ENCODE measurements at regions not wholly inside any gene's neighbourhood (a gene's known extent, or its start where the extent isn't known, plus 50 kb on each side); places are given as distances from the start of the nearest gene placed in this dataset.
"Not testable (repeated sequence)": the region's sequence is repeated elsewhere in the genome, so short reads cannot be mapped to it uniquely, and the experiment has no call there.

DNA sequence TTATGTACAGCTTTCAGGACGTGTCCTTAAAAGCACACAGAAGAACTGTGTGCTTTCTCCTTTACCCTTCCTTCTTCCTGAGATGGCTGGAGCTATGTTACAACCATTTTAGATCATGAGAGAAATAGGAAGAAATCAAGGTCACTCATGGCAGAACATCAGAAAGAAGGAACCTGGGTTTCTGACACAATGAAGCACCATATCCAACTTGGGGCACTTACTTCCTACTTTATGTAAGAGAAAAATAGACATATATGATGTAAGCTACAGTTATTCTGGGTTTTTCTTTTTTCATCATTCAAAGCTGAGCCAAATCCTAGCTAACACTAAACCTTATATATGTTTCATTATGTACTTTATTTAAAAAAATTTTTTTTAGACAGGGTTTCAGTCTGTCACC is 79.5 kb downstream of the FAM161A start:
- DNase-seq (ENCODE audit: low read depth in 2 of 2): no peak

DNA sequence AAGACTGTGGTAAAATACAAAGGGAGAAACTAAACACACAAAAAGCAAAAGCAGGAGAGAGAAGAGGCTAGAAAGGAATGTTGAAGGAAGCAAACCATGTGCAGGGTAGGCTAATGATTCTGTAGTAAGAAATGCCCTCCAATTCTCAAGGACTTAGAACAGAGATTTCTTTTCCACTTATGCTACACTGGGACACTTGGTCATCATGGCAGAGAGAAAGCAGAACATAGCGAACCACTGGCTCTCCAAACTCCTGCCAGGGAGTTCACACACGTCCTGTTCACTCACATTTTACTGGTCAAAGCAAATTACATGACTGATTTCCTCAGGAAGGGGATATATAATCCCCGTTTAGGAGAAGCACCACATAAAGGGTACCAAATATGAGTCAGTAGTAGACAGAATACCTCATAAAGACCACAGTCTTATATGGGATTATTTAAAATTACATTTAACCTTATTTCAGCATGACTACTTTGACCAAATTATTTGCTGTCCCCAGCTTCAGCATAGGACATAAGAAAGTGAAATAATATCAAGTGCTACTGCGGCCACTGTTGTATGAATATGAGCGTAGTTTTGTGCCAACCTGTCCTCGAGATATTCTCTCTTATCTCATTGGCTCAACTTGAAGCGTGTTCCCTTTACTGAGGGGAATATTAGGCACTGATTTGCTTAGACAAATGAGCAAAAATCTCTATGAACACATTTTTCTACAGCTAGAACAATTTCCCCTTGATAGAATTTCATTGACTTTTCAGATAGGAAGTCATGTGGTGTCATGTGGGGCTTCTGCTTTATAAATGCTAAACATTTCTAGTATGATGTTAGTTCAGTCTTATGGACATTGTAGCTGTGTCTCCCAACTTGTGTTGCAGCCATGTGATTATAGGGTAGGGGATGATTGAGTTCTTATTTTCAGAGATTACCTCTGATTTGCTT is 81.7 kb downstream of the FAM161A start:
- no peak for DNase-seq (ENCODE audit: low read depth in 2 of 2)

DNA sequence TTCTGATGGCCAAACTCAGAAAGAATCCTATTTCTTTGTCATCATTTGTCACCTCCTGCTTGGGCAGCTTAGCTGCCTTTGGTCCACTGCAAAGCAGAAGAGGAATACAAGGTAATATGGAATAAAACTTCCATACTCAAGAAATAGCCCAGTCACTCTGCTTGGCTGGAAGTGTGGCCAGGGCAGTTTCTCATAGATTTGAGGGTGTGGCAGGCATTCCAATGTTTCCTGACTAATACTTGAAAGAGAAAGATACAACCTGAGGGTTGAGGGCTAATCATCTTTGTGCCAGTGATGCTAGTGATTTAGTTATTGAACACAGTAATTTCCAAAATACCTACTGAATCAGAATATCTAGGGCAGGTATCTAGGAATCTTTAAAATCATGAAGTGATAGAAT is 83.1 kb downstream of the FAM161A start:
- no peak for DNase-seq (ENCODE audit: low read depth in 2 of 2)

DNA sequence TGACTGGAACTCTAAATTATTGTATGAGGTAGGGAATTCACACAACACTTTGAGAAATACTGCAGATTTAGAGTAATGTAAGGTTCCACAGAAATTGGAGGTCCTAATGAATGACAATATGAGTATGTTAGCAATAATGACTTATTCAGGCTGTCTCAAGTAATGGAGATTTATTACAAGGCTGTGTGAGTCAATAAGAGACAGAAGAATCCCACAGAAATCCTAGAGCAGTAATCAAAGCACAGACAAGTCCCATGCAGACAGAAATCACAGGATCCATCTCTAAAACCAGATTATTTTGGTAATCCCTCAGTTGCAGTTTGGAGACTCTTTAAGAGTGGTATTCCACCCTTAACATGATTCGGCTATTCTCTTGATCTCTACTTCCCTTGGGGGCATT is 83.6 kb downstream of the FAM161A start:
- DNase-seq (ENCODE audit: low read depth in 2 of 2): no peak

DNA sequence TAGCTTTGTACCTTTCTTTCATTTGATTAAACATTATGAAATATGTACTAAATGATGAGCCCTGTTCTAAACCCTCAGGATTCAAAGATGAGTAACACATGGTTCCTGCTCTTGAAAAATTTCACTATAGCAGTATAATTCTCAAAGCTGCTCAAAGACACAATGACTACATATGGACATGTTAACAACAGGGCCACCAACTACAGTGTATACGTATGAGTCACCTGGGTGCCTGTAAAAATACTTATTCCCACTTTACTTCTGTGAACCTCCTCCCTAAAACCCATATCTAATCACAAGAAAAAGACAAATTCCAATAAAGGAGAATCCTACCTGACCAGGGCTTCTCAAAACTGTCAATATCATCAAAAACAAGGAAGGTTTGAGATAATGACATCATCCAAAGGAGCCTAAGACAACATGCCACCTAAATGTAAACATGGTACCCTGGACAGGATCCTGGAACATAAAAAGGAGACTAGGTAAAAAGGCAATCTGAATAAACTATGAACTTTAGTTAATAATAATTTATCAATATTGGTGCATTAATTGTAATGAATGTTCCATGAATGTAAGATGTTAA is 84.7 kb downstream of the FAM161A start:
- DNase-seq (ENCODE audit: low read depth in 2 of 2): no peak

DNA sequence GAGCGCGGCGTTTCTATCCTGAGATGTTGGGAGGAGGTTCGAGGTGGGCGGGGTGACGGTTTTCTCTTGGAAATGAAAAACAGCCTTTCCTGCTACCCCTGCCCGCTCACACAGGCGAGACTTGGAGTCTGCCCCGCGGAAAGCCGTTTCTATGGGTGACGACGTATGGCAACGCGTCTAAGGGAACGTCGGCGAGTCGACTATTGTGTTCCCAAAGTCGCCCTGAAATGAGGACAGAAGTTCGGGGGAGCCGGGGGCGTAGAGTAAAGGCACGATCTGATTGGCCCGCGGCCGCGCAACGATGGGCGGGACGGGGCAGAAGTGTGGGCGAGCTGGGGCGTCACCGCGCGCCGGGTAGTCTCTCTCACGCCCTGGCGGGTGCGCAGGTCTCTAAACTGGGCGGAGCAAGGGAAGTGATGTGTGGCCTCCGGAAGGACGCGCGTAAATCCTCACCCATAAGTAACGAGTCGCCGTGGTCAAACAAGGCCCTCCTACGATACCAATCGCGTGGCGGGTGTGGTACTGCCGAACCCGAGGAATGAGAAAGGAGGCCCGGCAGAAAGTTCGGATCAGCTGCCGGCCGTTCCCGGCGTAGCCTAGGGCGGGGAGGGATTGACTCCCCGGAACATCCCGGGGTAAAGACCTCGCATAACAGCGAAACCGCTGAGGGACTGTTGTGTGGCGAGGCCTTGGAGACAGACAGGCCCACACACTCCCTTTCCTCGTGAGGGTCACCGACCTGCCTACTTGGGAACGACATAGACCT is 89.6 kb downstream of the FAM161A start:
- DNase-seq (ENCODE audit: low read depth in 2 of 2): peak; percentile 98

DNA sequence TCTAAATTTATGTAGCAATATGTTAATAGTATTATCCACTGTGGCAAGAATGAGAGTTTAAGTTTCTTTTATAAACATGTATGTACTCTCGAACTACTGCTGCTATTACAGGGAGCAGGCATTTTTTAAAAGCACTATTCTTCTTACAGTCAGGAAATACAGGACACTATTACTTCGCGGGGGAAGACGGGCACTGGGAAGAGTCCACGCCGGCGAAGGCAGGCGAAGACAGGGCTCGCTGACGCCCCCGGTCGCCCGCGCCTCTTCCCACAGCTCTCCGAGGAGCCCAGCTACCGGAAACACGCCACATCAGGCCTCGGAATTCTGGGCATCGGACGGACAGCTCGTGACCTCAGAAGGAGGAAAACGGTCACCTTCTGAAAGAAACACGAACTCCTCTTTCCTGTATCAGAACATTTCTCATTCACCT is 90.2 kb downstream of the FAM161A start:
- DNase-seq (ENCODE audit: low read depth in 2 of 2): peak in 1 of 2 donors; percentile 81

DNA sequence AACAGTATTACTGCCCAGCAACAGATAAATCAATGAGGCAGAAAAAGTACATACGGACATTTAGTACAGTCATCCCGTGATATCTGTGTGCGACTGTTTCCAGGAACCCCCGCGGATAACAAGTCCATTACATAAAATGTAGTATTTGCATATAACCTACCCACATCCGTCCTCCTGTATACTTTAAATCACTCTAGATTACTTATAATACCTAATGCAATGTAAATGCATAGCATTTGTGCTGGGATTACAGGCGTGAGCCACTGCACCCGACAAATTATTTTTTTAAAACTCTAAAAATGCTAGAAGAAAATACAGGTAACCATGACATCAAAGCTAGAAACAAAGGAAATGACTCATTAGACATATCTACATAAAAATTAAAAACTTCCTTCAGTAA is 91.6 kb downstream of the FAM161A start:
- no peak for DNase-seq (ENCODE audit: low read depth in 2 of 2)

DNA sequence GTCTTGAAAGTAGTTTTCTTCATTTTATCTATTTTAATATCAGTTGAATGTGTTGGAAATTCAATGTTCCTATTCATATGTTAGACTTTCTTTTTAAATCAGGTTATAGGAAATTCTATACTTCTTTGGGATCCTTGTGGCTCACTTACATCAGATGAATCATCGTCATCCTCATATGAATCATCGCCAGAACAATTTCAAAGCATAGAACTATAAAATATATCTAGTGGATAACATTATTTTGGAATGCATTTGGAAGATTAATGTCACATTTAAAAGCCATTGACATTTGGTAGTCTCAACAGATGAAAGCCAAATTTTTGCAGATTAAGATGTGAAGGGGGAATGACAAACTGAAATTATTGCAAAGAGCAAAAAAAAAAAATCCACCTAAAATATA is 94.1 kb downstream of the FAM161A start:
- peak in 1 of 2 donors; percentile 43 for DNase-seq (ENCODE audit: low read depth in 2 of 2)

DNA sequence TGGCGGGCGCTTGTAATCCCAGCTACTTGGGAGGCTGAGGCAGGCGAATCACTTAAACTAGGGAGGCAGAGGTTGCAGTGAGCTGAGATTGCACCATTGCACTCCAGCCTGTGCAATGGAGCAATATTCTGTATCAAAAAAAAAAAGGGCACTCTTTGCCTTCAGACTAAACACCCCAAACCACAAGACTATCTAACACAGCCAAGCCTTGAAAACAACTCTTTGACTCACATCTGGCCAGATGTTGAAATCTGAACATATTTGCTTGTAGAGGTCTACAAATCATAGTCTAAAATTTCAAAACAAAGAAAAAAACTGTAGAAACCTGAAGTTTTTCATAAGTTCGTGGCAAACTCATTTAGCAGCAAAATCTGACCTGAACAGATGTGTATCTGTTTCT is 94.9 kb downstream of the FAM161A start:
- no peak for DNase-seq (ENCODE audit: low read depth in 2 of 2)

DNA sequence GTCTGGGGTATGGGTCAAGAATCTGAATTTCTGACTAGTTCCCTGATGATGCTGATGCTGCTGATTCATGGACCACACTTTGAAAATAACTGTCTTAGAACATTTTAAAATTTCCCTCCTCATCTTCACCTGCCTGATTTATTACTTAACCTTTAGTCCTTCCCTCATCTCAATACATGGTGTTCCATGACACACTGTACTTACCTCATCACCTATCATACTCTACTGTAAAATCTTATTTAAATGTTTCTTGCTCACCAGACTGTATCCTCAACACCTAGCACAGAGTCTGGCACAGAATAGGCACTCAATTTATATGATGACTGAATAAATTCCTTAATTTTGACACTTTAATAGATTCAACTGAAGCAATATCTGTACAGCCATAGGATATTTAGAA is 95.7 kb downstream of the FAM161A start:
- DNase-seq (ENCODE audit: low read depth in 2 of 2): no peak

DNA sequence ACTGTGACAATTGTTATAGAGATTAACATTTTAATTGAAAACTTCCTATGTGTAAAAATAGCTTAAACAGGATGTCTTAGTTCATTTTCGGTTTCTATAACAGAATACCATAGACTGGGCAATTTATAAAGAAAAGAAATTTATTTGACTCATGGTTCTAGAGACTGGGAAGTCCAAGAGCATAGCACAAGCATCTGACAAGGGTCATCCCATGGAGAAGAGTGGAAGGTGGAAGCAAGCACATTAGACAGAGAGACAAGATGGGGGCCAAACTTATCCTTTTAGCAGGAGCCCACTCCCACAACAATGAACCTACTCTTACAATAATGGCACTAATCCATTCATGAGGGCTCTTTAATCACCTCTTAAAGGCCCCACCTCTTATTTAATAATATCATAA is 100.3 kb downstream of the FAM161A start:
- no peak for DNase-seq (ENCODE audit: low read depth in 2 of 2)

DNA sequence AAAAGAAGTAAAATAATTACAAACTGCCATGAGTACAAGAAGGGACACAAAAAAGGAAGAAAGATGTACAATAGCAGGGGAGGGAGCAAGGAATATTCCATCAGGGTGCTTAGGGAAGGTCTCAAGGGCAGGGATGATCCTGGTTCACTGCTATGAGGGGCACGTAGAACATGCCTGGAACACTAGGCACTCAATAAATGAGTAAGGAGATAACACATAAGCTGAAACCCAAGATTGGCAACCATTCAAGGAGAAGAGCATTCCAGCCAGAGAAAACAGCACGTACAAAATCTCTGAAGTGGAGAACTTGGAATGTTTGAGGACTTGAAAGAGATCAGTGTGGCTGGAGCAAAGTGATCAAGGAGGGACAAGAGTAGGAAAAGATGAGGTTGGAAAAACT is 103.2 kb downstream of the FAM161A start:
- DNase-seq (ENCODE audit: low read depth in 2 of 2): no peak

DNA sequence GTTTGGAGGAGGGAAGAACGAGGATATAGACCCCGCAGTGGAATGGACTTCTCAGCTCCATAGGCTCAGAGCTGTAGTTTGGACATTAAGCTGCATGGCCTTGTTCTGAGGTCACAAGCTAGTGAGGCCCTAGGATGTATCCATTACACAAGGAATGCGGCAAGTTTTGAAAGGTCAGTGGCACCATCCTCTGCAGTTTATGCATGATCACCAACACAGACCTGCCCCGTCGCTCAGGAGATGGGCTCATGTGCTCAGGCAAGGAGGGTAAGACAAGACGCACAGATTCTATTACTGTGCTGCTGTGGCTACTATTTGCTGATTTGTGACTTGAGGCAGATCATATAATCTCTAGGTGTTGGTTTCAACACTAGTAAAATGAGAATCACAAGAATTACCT is 110.9 kb downstream of the FAM161A start:
- no peak for DNase-seq (ENCODE audit: low read depth in 2 of 2)

DNA sequence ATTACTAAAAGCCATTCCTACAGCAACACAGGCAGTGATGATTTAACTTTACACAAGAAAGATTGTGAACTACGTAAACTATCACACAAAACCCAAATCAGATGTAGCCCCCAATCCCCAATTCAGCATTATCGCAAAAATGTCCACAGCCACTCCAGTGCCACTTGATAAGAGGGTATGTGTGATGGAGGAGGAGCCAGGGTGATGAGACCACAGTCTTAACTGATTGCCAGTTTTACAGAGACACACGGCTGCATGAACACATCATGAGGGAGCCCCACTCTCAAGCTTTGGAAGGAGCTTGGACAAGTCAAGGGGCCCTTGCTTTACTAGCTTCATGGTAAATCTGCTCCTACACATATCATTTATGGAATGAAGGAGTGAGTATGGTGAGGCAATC is 116.0 kb downstream of the FAM161A start:
- DNase-seq (ENCODE audit: low read depth in 2 of 2): no peak

DNA sequence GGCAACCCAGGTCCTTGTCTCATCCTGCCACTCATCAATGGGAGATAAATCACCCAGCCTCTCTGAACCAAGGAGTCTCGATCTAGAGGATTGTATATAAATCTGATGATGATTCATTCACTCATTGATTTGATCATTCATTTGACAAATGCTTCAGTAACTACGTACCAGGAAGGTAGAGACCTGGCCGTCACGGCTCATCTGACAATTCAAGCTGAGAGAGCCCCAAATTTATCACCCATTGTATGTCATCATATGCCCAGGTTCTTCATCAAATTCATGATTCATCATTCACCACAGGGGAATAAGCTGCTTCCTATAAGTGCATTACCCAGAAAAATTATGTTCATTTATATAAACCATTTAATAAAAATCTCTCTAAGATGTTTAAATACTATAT is 116.9 kb downstream of the FAM161A start:
- no peak for DNase-seq (ENCODE audit: low read depth in 2 of 2)

DNA sequence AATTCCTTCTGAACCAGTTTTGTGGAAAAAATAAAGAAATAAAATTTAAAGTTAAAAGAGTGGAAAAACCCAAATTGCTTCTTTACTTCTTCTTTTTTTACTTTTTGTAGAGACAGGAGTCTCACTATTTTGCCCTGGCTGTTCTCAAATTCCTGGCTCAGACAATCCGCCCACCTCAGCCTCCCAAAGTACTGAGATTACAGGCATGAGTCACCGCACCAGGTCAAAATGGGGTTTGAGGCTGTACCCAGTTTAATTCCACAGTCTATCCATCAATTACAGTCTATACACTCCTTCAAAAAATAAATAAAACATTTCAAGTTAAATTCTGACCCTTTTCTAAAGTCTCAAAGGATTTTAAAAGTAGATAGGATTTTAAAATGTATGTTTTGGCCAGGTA is 120.3 kb downstream of the FAM161A start:
- no peak for DNase-seq (ENCODE audit: low read depth in 2 of 2)

DNA sequence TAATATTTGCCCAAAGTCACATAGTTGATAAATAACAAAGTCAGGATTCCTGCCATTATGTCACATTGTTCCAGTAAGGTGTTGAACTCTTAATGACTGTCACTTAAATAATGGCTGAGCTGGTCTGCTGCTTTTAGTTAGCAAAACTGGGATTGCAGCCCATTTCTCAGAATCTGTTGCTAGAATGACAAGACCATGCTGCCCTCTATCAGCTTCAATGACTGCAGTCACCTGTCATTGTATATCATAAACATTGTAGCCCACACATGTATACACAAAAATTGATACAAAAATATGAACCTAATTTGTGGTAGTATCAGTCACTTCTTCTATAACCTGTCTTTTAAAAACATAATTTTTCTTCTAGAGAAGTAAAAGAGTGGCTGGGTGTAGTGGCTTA is 121.1 kb downstream of the FAM161A start:
- no peak for DNase-seq (ENCODE audit: low read depth in 2 of 2)

DNA sequence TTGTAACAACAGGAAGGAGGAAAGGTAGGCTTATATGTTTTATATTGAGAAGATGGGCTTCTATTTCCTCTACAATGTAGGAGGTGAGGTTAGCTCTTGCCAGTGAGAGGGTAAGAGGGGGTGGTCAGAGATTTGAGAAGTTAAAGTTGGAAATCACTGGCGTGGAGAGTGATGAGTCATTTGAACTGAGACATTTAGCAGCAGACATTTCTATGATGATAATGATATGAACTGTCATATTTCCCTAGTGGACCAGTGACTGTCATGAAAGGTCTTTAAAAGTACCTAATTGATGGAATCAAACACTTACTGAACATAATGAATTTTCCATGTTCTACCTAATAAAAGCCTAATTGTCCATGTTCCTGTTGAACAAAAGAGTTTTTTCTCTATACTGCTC is 126.1 kb downstream of the FAM161A start:
- no peak for DNase-seq (ENCODE audit: low read depth in 2 of 2)

DNA sequence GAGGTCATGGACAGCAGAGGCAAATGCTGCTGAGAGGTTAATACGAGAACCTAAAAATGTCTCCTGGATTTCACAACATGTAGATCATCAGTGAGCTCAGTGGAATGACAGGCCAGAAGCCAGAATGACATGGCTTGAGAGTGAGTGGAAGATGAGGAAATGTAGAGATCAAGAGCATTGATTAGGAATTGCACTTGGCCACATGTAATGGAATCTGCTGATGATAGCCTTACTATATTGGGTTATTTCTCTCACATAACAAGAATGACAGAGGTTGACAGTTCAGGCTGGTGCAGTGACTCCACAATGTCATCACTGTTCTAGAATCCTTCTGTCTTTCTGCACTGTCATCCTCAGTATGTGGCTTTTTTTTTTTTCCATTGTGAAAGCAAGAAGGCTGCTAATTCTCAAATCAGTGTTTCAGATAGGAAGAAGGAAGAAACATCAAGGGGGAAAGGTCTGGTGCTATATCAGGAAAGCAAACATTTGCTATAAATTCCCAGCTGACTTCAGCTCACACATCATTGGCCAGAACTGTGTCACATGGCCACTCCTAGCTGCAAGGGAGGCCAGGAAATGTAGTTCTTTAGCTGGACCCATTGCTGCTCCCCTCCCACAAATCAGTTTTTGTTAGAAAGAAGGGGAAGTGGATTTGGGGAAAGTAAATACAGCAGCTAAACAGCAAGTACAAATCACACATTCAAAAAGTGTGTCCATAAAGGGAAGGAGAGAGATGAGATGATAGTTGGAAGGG is 127.2 kb downstream of the FAM161A start:
- no peak for DNase-seq (ENCODE audit: low read depth in 2 of 2)

DNA sequence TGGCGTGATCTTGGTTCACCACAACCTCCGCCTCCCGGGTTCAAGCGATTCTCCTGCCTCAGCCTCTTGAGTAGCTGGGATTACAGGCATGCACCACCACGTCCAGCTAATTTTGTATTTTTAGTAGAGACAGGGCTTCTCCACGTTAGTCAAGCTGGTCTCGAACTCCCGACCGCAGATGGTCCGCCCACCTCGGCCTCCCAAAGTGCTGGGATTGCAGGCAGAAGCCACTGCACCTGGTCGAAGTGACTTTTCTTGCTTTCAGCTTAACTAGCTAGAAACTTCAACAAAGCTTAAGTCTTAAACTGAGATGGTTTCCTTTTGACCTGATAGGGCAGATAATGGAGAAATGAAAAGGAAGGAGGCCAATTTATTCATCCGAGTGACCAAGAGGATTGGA is 130.5 kb downstream of the FAM161A start:
- not testable (repeated sequence) for DNase-seq (ENCODE audit: low read depth in 2 of 2)

DNA sequence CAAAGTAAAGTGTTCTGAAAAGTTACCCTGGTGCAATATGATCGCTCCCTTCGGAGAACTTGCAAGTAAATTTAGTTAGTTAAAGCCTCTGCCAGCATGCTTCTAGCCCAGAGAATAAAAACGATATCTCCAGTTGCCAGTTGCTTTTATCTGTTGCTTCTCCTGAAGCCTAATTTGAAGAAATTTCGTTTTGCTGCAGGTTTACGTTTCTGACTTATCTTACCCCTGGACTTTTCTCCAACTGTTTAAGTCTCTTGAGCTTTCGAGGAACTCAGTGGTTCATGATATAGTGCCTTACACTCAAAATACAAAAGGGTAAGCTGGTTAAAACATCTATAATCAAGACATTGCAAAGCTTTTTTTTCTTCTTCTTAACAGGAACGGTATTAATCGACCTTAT is 131.1 kb downstream of the FAM161A start:
- DNase-seq (ENCODE audit: low read depth in 2 of 2): no peak
